GM19395 (cell line): ENCODE measurements at regions not wholly inside any gene's neighbourhood (a gene's known extent, or its start where the extent isn't known, plus 50 kb on each side); places are given as distances from the start of the nearest gene placed in this dataset.
"Not testable (repeated sequence)": the region's sequence is repeated elsewhere in the genome, so short reads cannot be mapped to it uniquely, and the experiment has no call there.

Experiments used
- ATAC-seq: cut with Tn5 transposase; IDR thresholded peaks from one replicate; pipeline ENCODE4 v1.9.1; 2021; ENCODE audit warnings: mild to moderate bottlenecking, moderate library complexity; ENCODE audit not compliant: unreplicated experiment

- not testable (repeated sequence) for ATAC-seq
Observed at GRCh38 chr12:29029484-29029883, 119.6 kb upstream of the FAR2 start.

- ATAC-seq, result no peak
Observed at GRCh38 chr12:29030006-29030405, 119.1 kb upstream of the FAR2 start.

GRCh38 chr12:29032446-29032845 is 116.6 kb upstream of the FAR2 start:
- ATAC-seq, result no peak

GRCh38 chr12:29033519-29033918 is 115.6 kb upstream of the FAR2 start:
- no peak for ATAC-seq

GRCh38 chr12:29035112-29035511 is 114.0 kb upstream of the FAR2 start:
- ATAC-seq, result no peak

- no peak for ATAC-seq
Observed at GRCh38 chr12:29039013-29039412, 110.1 kb upstream of the FAR2 start.

- no peak for ATAC-seq
Observed at GRCh38 chr12:29041621-29042020, 107.5 kb upstream of the FAR2 start.

GRCh38 chr12:29043069-29043468 is 106.0 kb upstream of the FAR2 start:
- no peak for ATAC-seq

- no peak for ATAC-seq
Observed at GRCh38 chr12:29044799-29045198, 104.3 kb upstream of the FAR2 start.

- ATAC-seq, result no peak
Observed at GRCh38 chr12:29048787-29049186, 100.3 kb upstream of the FAR2 start.

- ATAC-seq, result peak; percentile 94
Observed at GRCh38 chr12:29050503-29050902, 98.6 kb upstream of the FAR2 start.

GRCh38 chr12:29051221-29051620 is 97.9 kb upstream of the FAR2 start:
- ATAC-seq, result no peak

- ATAC-seq, result no peak
Observed at GRCh38 chr12:29053567-29053966, 95.5 kb upstream of the FAR2 start.

- no peak for ATAC-seq
Observed at GRCh38 chr12:29054858-29055663, 94.0 kb upstream of the FAR2 start.

GRCh38 chr12:29066011-29066588 is 83.0 kb upstream of the FAR2 start:
- ATAC-seq, result peak; percentile 65

GRCh38 chr12:29067430-29067829 is 81.6 kb upstream of the FAR2 start:
- no peak for ATAC-seq

- ATAC-seq, result no peak
Observed at GRCh38 chr12:29070309-29070708, 78.8 kb upstream of the FAR2 start.

- no peak for ATAC-seq
Observed at GRCh38 chr12:29071099-29071498, 78.0 kb upstream of the FAR2 start.

GRCh38 chr12:29072631-29073030 is 76.4 kb upstream of the FAR2 start:
- ATAC-seq, result no peak

GRCh38 chr12:29073631-29074239 is 75.3 kb upstream of the FAR2 start:
- ATAC-seq, result peak; percentile 95

- ATAC-seq, result no peak
Observed at GRCh38 chr12:29081101-29081500, 68.0 kb upstream of the FAR2 start.

GRCh38 chr12:29082522-29082921 is 66.6 kb upstream of the FAR2 start:
- ATAC-seq, result no peak
